ENCODE measurements at regions not wholly inside any gene's neighbourhood (a gene's known extent, or its start where the extent isn't known, plus 50 kb on each side); places are given as distances from the start of the nearest gene placed in this dataset.
"Not testable (repeated sequence)": the region's sequence is repeated elsewhere in the genome, so short reads cannot be mapped to it uniquely, and the experiment has no call there.

DNA sequence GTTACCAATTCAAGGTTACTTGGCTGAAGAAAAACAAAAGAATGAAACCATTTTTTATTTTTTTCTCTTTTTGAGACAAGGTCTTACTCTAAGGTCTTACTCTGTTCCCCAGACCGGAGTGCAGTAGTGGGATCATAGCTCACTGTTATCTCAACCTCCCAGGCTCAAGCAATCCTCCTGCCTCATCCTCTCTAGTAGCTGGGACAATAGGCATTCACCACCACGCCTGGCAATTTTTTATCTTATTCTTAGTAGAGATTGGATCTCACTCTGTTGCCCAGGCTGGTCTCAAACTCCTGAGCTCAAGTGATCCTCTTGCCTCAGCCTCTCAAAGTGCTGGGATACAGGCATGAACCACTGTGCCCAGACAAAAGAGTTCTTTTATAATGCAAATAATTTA lies 3732.0 kb upstream of the OR11H1 start:
- not testable (repeated sequence) for DNase-seq (ENCODE audit: low read depth)

DNA sequence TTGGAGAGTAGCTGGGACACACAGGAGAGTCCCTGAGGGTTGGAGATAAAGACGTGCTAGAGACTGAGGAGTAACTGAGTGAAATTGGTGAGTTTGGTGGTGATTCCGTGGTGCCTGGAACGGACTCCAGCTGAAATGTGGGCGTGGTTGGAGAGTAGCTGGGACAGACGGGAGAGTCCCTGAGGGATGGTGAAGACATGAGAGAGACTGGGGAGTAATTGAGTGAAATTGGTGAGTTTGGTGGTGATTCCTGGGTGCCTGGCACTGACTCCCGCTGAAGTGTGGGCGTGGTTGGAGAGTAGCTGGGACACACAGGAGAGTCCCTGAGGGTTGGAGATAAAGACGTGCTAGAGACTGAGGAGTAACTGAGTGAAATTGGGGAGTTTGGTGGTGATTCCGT lies 3712.5 kb upstream of the OR11H1 start:
- not testable (repeated sequence) for DNase-seq (ENCODE audit: low read depth)

DNA sequence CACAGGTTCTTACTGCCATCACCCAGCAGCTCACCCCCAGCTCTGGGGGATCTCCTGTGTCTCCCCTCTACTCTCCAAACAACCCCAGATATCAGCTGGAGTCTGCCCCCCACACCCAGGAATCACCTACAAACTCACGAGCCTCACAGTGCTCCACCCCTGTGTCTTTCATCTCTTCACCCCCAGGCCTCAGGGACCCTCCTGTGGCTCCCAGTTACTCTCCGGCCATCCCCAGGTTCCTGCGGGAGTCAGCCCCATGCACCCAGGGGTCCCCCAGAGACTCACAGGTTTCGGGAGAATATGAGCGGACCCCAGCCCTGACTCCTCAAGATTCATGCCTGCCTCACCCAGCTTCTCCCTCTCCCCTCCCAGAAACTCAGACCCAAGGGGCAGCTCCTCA lies 3709.1 kb upstream of the OR11H1 start:
- DNase-seq (ENCODE audit: low read depth) = not testable (repeated sequence)

DNA sequence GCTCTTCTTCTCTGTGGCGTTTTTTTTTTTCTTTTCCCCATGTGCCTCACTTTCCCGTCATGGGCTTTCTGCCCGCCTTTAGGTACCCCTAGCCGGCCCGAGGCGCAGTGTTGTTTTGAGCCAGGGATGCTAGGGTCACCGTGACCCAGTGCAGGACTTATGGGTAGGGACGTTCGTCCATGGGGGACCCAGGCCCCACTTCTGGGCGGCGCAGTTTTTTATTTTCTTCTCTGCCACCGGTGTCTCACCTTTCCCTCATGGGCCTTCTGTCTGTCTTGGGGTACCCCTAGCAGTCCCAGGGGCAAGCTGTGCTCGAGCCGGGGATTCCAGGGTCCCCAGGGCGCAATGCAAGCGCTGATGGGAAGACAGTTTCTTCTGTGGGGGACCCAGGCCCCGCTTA lies 3705.7 kb upstream of the OR11H1 start:
- not testable (repeated sequence) for DNase-seq (ENCODE audit: low read depth)

DNA sequence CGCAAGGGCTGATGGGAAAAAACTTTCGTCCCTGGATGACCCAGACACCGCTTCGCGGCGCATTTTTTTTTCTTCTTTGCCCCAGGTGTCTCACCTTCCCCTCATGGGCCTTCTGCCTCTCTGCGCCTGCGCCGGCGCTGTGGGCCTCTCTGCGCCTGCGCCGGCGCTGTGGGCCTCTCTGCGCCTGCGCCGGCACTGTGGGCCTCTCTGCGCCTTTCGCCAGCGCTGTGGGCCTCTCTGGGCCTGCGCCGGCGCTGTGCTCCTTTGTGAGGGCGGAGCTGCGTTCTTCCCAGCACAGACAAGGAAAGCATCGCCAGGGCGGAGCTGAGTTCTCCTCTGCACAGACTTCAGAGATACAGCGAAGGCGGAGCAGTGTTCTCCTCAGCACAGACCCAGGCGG lies 3703.0 kb upstream of the OR11H1 start:
- not testable (repeated sequence) for DNase-seq (ENCODE audit: low read depth)

DNA sequence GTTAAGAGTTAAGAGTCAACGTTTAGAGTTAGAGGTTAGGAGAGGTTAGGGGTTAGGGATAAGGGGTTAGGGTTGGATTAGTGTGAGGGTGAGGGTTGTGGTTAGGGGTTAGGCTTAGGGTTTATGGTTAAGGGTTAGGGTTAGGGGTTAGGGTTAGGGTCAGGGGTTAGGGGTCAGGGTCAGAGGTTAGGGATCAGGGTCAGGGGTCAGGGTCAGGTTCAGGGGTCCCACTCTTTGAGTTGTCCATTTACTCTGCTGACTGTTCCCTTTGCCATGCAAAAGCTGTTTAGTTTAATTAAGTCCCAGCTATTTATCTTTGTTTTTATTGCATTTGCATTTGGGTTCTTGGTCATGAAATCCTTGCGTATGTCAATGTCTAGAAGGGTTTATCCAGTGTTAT lies 3702.0 kb upstream of the OR11H1 start:
- not testable (repeated sequence) for DNase-seq (ENCODE audit: low read depth)

DNA sequence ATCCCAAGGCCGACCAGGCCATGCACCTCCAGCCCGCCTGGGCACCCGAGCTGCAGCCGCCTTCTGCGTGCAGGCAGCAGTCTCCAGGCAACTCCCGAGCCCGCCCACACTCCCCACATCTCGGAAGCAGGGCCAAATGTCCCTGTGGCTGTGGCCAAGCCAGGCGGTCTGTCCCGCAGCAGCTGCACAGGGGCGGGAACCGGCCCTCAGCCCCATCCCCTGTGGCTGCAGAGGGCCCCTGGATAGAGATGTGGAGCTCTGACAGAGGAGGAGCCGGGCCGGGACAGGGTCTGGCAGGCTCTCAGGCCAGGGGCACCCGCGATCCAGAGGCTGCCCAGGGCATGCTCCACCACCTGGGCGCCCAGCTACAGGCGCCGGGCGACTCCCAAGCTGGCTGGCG lies 3698.6 kb upstream of the OR11H1 start:
- DNase-seq (ENCODE audit: low read depth) = peak; percentile 0

All from fibroblast of gingiva (primary cell).